BJ (cell line): ENCODE measurements at regions not wholly inside any gene's neighbourhood (a gene's known extent, or its start where the extent isn't known, plus 50 kb on each side); places are given as distances from the start of the nearest gene placed in this dataset.

ENCODE experiments used
- CTCF ChIA-PET: fragments of 350-600 bp; formaldehyde crosslinking; extraction: SDS; loops from one replicate; lab custom pipeline; 2021; ENCODE audit warnings: antibody characterized with exemption, inconsistent platforms; lab: Yijun Ruan, JAX
- POLR2A ChIA-PET: fragments of 300-600 bp; sonication (Branson Sonifier 250); formaldehyde crosslinking; extraction: SDS; loops from one replicate; lab custom pipeline; 2021; ENCODE audit warnings: antibody characterized with exemption; lab: Charles Lee
- DNase-seq: peaks from one replicate; pipeline ENCODE4 v3.0.0-alpha.2; 2011; ENCODE audit warnings: low read depth
- H3K27me3 ChIP-seq: 2 replicates; pipeline ENCODE4 v1.6.0; 2011; ENCODE audit warnings: low read length; ENCODE audit not compliant: control insufficient read depth, insufficient read depth
- H3K36me3 ChIP-seq: 2 replicates; pipeline ENCODE4 v1.5.1; 2011; ENCODE audit warnings: low read length; ENCODE audit not compliant: control insufficient read depth, insufficient read depth
- H3K4me3 ChIP-seq: 2 replicates; pipeline ENCODE4 v1.5.1; 2011; ENCODE audit warnings: low read depth, mild to moderate bottlenecking, control low read depth, low read length
- TF ChIP-seq, protein P1 (sequence below): IDR thresholded peaks from 2 replicates; pipeline ENCODE4 v1.5.1; 2011; ENCODE audit warnings: low read depth, mild to moderate bottlenecking, control low read depth, inconsistent platforms, low read length, moderate library complexity; ENCODE audit not compliant: insufficient read depth

- POLR2A ChIA-PET, result no interaction called here
- CTCF ChIA-PET, result interaction anchor here (1.0 kb wide), 1 partner anchor 9 kb away, joined by 3 read pairs; no protein-coding TSS in a partner anchor
- no peak overlapping the region for H3K4me3 ChIP-seq
- TF ChIP-seq, protein P1, sequence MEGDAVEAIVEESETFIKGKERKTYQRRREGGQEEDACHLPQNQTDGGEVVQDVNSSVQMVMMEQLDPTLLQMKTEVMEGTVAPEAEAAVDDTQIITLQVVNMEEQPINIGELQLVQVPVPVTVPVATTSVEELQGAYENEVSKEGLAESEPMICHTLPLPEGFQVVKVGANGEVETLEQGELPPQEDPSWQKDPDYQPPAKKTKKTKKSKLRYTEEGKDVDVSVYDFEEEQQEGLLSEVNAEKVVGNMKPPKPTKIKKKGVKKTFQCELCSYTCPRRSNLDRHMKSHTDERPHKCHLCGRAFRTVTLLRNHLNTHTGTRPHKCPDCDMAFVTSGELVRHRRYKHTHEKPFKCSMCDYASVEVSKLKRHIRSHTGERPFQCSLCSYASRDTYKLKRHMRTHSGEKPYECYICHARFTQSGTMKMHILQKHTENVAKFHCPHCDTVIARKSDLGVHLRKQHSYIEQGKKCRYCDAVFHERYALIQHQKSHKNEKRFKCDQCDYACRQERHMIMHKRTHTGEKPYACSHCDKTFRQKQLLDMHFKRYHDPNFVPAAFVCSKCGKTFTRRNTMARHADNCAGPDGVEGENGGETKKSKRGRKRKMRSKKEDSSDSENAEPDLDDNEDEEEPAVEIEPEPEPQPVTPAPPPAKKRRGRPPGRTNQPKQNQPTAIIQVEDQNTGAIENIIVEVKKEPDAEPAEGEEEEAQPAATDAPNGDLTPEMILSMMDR, result no peak
- peaks cover 12% of the 10 kb centered on the region for H3K27me3 ChIP-seq
- no peak for DNase-seq
- H3K36me3 ChIP-seq, result no peaks in the 10 kb centered on the region
These were observed 84.2 kb upstream of the SLC22A23 start for GRCh38 chr6:3541006-3541585.

DNA sequence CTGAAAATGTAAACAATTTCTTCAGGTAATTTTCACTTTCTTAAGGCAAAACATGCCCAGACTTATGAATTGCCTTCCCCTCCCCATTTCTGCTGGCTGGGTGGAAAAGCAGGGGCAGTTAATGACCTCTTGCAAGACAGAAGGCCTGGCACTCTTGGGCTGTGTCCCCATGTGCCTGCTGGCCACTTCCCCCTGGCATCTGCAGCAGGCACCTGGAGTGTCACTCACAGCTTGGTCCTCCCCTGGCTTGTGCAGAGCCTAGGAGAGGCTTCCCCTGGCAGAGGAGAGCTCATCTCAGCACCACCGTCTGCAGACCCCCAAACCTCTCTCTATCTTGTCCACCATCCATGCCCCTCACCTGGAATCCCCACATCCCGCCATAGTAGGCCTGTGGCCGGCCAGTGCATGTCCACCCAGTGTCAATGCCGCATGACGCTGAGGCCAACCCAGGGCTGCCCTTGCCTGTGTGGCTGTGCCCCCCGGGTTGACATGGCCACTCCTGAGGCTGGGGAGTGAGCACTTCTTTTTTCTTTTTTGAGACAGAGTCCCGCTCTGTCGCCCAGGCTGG lies 83.5 kb upstream of the SLC22A23 start:
- Histone ChIP-seq H3K36me3 (no peaks in the 10 kb centered on the region), H3K4me3 (no peak overlapping the region), H3K27me3 (peaks cover 12% of the 10 kb centered on the region)
- DNase-seq, result no peak
- TF ChIP-seq, protein P1, result no peak
- POLR2A ChIA-PET, result no interaction called here
- CTCF ChIA-PET, result interaction anchor here (1.0 kb wide), 1 partner anchor 8 kb away, joined by 3 read pairs; no protein-coding TSS in a partner anchor

DNA sequence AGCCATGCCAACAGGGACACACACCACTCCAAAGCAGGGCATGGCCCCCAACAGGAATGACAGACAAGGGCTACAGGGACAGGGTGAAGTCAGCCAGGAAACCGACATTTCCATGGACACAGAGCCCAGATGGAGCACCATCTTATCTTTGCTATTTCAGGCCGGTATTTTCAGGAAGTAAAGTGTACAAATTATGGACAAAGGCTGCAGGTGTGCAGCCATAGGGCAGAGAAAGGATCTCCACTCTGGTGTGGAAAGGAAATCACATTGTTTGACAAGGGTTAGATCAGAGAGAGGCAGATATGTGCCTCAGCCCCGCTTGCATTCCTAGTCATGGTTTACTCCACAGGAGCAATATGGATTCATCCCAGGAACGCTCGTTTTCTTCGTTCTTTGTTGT lies 81.7 kb upstream of the SLC22A23 start:
- H3K36me3 ChIP-seq, result no peaks in the 10 kb centered on the region
- ChIA-PET POLR2A (no interaction called here), CTCF (no interaction called here)

DNA sequence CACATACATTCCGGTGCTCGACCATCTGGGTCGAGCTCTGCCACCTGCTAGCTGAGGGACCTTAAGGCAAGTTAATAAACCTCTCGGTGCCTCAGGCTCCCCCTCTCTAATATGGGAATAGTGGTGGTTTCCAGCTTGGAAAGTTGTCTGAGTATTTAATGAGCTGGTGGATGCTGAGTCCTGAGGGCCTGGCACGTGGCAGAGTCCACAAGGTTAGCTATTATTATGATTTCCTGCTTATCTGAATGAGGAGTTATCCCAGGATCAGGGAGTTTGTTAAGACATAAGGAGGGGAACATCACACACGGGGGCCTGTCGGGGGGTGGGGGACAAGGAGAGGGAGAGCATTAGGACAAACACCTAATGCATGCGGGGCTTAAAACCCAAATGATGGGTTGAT lies 80.1 kb upstream of the SLC22A23 start:
- TF ChIP-seq, protein P1, result no peak
- CTCF ChIA-PET, result interaction anchor here (0.6 kb wide), 1 partner anchor 15 kb away, joined by 4 read pairs; no protein-coding TSS in a partner anchor
- Histone ChIP-seq H3K4me3 (no peak overlapping the region), H3K27me3 (peaks cover 13% of the 10 kb centered on the region), H3K36me3 (no peaks in the 10 kb centered on the region)
- POLR2A ChIA-PET, result no interaction called here
- no peak for DNase-seq

More for the DNA sequence above, 81.7 kb upstream of the SLC22A23 start:
- no peak overlapping the region for H3K4me3 ChIP-seq
- H3K27me3 ChIP-seq, result peaks cover 14% of the 10 kb centered on the region
- DNase-seq, result no peak
- TF ChIP-seq, protein P1, result no peak

DNA sequence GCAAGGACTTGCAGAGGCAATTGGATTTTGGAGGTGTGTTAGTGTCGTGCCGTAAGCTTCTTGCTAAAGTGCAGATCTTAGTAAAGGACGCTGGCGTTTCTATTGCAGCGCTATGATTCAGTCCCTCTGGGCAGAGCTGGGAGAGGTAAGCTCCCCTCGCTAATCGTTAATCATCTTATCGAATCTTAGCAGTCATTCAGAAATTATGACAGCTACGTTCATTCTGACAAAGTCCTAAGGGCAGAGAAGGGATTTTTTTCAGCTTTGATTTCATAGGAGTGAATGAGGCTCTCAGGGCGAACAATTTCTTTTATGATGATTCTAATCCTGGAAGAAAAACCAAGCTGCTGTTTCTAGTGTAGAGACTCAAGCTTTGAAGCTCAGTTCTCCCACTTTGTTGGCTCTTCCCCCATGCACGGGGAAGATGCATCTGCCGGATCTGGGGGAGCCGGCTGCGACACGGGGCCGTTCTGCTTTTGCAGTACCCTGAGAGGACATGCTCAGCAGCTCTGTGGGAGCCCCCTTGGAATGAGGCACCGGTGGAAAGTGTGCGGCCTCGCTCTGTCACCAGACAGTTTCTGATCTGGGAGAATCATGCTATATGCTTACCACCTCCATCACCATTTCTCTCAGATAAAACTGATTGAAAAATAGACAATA lies 79.1 kb upstream of the SLC22A23 start:
- ChIA-PET CTCF (interaction anchor here (1.1 kb wide), 1 partner anchor 11 kb away, joined by 3 read pairs; no protein-coding TSS in a partner anchor), POLR2A (no interaction called here)
- H3K36me3 ChIP-seq, result no peaks in the 10 kb centered on the region
- TF ChIP-seq, protein P1, result no peak
- peaks cover 11% of the 10 kb centered on the region for H3K27me3 ChIP-seq
- DNase-seq, result no peak
- H3K4me3 ChIP-seq, result no peak overlapping the region
